GM12878 (cell line): ENCODE measurements at regions not wholly inside any gene's neighbourhood (a gene's known extent, or its start where the extent isn't known, plus 50 kb on each side); places are given as distances from the start of the nearest gene placed in this dataset.

Experiments used
- BHLHE40 ChIP-seq, 2 experiments: fragments of 450-650 bp in 1 of 2; IDR thresholded peaks; 2 replicates each; pipeline ENCODE4 v1.6.1; 2011 to 2017; ENCODE audit warnings: low read depth in 2 of 2, borderline replicate concordance in 1 of 2, improper control_type of control experiment in 1 of 2, low read length in 1 of 2, mild to moderate bottlenecking in 1 of 2
- CBX3 ChIP-seq: fragments of 200-600 bp; sonication (generic); IDR thresholded peaks from 2 replicates; pipeline ENCODE4 v1.6.1; 2016; ENCODE audit warnings: low read depth, borderline replicate concordance
- CEBPB ChIP-seq, 2 experiments: fragments of 150-350 bp in 1 of 2; IDR thresholded peaks; 2 replicates each; pipeline ENCODE4 v1.6.1; 2012 to 2014; ENCODE audit warnings: low read depth in 2 of 2, low read length in 2 of 2, borderline replicate concordance in 1 of 2, inconsistent platforms in 1 of 2
- CEBPZ ChIP-seq: fragments of 150-350 bp; IDR thresholded peaks from 2 replicates; pipeline ENCODE4 v1.6.1; 2016; ENCODE audit warnings: low read depth, low read length
- CTCF ChIP-seq, 3 experiments: IDR thresholded peaks in 2 of 3; conservative IDR thresholded peaks in 1 of 3; 2 replicates each; pipeline ENCODE4 v1.5.1; 2011; ENCODE audit warnings: low read depth in 3 of 3, low read length in 3 of 3, mild to moderate bottlenecking in 3 of 3, control low read depth in 2 of 3, moderate library complexity in 2 of 3, inconsistent platforms in 1 of 3, mixed read lengths in 1 of 3; ENCODE audit not compliant: control insufficient read depth in 2 of 3, insufficient read depth in 1 of 3; ENCODE audit errors: extremely low read depth in 1 of 3
- EZH2 ChIP-seq: IDR thresholded peaks from 2 replicates; pipeline ENCODE4 v1.6.1; 2012; ENCODE audit warnings: low read depth, mild to moderate bottlenecking, control low read depth, inconsistent platforms, low read length, borderline replicate concordance; ENCODE audit not compliant: control insufficient read depth
- FOXK2 ChIP-seq: fragments of 450-650 bp; IDR thresholded peaks from 2 replicates; pipeline ENCODE4 v1.6.1; 2017; ENCODE audit warnings: mild to moderate bottlenecking, moderate library complexity
- IKZF2 ChIP-seq, 2 experiments: fragments of 450-650 bp; IDR thresholded peaks; 2 replicates each; pipeline ENCODE4 v1.6.1; 2017; ENCODE audit warnings: mild to moderate bottlenecking in 2 of 2, moderate library complexity in 2 of 2
- IRF3 ChIP-seq: fragments of 450-650 bp; IDR thresholded peaks from 2 replicates; pipeline ENCODE4 v1.6.1; 2014; ENCODE audit warnings: mild to moderate bottlenecking
- MAX ChIP-seq: IDR thresholded peaks from 2 replicates; pipeline ENCODE4 v1.6.1; 2012; ENCODE audit warnings: low read depth, low read length, improper control_type of control experiment
- POLR2AphosphoS5 ChIP-seq: IDR thresholded peaks from 2 replicates; pipeline ENCODE4 v1.6.1; 2011; ENCODE audit warnings: mild to moderate bottlenecking, low read length, inconsistent platforms
- REST ChIP-seq: IDR thresholded peaks from 2 replicates; pipeline ENCODE4 v1.6.1; 2012; ENCODE audit warnings: mild to moderate bottlenecking, low read depth, low read length
- USF2 ChIP-seq: IDR thresholded peaks from 2 replicates; pipeline ENCODE4 v1.6.1; 2011; ENCODE audit warnings: low read depth, low read length, improper control_type of control experiment, borderline replicate concordance
- ZNF274 ChIP-seq: IDR thresholded peaks from one replicate; pipeline ENCODE4 v1.8.0; 2011; ENCODE audit not compliant: insufficient read length, insufficient read depth

GRCh38 chr14:55847766-55848165 is 267.8 kb downstream of the KTN1 start:
- TF ChIP-seq CTCF (IDR thresholded peaks at IDR 0.05 in 2 of 3, conservative IDR thresholded peaks at IDR 0.05 in 1 of 3; ENCODE audit: control insufficient read depth in 2 of 3, extremely low read depth in 1 of 3, insufficient read depth in 1 of 3, low read depth in 3 of 3, low read length in 3 of 3) (no peak), BHLHE40 (IDR thresholded peaks at IDR 0.05; ENCODE audit: borderline replicate concordance in 1 of 2, low read depth in 2 of 2, low read length in 1 of 2) (no peak), FOXK2 (no peak), CEBPZ (no peak), USF2 (no peak), ZNF274 (no peak), MAX (no peak), IRF3 (no peak), EZH2 (no peak), IKZF2 (IDR thresholded peaks at IDR 0.05) (no peak), CEBPB (IDR thresholded peaks at IDR 0.05; ENCODE audit: borderline replicate concordance in 1 of 2, low read depth in 2 of 2, low read length in 2 of 2) (no peak), POLR2AphosphoS5 (no peak), REST (no peak), CBX3 (no peak)
